NCI-H2196 (cell line): ENCODE measurements at regions not wholly inside any gene's neighbourhood (a gene's known extent, or its start where the extent isn't known, plus 50 kb on each side); places are given as distances from the start of the nearest gene placed in this dataset.
"Not testable (repeated sequence)": the region's sequence is repeated elsewhere in the genome, so short reads cannot be mapped to it uniquely, and the experiment has no call there.

Experiments used
- DNase-seq: peaks from one replicate; lab custom pipeline; 2025; ENCODE audit not compliant: unreplicated experiment; lab: John Stamatoyannopoulos, UW

GRCh38 chr4:165814256-165815020, 58.6 kb upstream of the TLL1 start:
- DNase-seq = no peak

- DNase-seq = not testable (repeated sequence)
Measured at GRCh38 chr4:165819126-165819525, 53.9 kb upstream of the TLL1 start.
